GM18867 (cell line): ENCODE measurements at regions not wholly inside any gene's neighbourhood (a gene's known extent, or its start where the extent isn't known, plus 50 kb on each side); places are given as distances from the start of the nearest gene placed in this dataset.

Experiments used
- ATAC-seq: cut with Tn5 transposase; IDR thresholded peaks from one replicate; pipeline ENCODE4 v1.9.1; 2021; ENCODE audit warnings: mild to moderate bottlenecking, moderate library complexity; ENCODE audit not compliant: unreplicated experiment

DNA sequence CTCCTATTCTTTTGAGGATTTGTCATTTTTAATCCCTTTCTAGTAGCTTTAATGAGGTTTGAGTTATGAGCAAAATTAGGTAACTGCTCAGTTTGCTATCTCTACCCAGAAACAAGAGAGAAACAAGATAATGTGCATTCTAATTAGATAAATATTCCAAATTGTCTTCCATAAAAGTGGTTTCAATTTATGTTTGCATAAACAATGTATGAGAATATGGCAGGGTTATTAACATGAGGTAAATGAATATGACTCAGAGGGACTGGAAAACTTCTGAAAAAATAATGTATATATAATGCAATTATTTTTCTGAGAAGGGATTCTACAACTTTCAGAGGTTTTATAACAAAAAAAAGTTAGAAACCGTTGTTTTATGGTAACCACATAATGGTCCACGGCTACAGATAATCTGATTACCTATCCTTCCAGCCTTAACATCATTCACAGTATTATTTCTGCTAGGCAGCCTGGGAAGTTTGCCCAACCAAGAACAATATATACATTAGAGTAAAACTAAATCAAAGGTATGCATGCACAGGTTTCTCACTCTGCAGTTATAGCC is 101.2 kb downstream of the CRPPA start:
- no peak for ATAC-seq

DNA sequence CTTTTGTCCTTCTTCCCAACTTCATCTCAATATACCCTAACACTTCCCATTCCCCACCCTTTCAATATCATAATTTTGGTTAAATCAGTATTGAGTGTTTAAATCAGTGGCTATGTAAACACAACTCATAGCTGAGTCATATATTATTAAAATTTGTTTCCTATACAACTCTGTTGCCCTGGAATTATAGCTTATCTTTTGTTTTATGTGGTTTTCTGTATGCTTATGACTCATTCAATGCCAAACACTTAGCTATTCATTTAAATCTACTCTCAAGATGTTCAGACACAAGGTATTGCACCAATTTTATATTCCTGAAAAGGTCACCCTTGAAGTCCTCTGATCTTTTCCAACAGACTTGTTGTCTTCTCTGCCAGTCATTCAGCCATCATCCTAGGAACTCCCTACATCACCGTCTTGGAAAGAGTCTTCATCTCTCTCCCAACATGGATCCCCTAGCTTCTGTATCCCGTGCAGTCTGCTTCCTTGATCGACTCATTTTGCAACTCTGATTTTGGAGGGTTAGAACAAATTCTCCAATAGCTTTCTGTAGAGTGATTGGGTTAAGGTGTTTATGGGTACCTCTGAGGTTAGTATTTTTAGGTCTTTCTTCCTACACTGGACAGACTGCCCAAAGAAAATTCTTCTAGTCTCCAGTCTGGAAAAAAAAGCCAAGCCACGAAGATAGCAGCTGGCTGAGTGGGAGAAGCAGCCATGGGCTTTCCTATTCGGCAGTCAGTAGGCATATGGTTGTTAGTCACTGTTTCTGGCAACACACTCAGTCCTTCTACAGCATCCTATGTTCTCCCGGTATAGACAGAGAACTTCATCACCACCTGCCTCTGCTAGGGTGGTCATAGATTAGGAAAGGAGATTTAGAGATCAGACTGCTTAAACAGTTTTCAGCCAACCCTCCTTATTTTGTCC is 102.1 kb downstream of the CRPPA start:
- ATAC-seq: no peak

DNA sequence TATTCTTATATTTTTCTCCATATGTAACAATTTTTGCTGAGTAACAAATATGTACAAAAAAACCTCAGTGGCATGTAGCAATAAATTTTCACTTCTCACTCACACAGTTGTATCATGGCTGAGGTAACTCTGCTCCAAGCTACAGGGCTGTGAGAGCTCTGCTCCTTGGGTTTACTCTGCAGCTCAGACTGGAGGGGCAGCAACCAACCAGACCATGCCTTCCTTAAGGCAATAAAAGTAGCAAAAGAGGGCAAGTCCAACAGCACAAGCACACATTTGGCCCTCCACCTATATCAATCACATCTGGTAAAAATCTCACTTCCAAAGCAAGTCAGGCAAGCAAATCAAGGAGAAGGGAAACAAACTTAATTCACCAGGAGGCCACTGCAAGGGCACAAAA is 102.9 kb downstream of the CRPPA start:
- no peak for ATAC-seq

DNA sequence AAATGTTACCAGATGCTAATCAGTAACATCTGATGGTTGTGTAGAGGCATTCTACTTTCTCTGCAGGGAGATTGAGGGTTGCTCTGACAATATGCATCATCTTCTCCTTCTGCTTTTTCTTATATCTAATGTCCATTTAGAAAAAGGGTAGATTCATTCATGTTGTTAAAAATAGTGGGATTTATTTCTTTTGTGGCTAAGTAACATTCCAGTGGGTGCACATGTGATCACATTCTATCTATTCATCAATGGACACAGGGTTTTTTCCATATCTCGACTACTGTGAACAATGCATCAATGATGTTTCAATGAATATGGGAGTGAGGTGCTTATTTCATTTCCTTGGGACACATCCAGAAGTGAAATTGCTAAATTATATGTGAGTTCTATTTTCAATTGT is 103.9 kb downstream of the CRPPA start:
- no peak for ATAC-seq

DNA sequence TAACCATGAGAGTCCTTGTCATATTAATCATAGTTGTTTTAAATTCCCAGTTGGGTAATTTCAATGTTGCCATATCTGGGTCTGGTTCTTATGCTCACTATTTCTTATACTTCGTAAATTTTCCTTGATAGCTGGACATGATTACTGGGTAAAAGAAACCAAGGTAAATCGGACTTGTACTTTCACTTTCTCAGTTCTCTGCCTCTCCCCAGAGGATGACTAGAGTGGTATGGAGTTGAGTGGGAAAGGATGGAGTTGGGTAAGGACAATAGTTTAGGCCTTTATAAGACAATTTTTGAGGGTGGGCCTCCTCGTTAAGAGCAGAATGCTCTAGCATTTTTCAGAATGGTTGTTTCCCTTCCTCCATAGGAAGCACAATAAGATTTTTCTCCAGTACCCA is 106.1 kb downstream of the CRPPA start:
- ATAC-seq: no peak

DNA sequence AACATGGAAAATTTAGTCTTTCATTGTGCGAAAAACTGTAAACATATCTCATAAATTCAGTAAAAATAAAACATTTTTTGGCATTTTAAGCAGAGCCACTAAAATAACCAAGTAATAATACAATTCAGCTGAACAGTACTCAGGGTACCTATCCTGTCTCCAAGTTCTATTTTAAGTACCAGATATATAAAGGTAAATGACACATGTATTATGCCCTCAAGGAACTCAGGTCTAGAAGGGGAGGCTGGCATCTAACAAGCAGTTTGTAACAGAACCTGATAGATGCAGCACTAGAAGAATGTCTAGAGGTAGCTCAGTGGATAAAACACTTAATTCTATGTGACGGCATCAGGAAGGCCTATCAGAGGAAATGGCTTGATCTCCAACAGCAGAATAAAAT is 112.2 kb downstream of the CRPPA start:
- ATAC-seq: no peak

DNA sequence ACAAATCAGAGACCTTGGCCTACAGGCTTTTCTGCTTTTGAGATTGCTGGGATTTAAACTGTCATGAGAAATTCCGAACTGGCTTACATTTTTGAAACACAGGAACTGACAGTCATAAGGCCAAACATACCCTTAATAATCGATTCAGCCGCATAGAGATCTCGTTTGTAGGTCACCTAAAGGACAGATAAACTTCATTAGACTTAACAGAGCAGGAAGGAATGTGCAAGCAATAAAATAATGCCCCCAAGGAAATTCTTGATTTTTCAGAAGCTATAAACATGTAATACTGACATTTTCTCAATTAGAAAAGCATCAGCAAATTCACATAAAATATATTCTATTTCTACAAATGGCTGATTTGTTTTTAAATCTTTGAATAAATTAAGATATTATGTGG is 120.0 kb downstream of the CRPPA start:
- ATAC-seq: no peak

DNA sequence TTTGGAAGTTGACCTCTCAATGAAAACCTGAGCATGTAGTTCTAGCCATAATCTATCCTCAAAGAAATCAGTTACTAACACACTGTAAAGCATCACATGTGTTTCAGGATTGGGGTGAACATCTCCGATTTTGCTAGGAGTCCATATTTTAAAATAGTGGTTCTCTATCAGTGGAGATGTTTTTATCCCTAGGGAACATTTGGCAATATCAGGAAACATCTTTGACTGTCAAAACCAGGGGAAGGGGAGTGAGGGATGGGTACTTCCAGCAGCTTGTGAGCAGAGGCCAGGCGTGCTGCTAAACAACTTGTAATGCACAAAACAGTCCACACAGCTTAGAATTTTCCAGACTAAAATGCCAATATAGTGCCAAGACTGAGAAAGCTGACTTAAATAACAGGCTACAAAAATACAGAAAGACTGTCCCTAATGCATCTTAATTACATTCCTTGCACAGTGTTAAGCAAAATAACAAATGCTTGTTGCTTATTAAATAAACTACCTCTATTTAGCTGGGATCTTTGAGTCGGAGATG is 120.9 kb downstream of the CRPPA start:
- no peak for ATAC-seq

DNA sequence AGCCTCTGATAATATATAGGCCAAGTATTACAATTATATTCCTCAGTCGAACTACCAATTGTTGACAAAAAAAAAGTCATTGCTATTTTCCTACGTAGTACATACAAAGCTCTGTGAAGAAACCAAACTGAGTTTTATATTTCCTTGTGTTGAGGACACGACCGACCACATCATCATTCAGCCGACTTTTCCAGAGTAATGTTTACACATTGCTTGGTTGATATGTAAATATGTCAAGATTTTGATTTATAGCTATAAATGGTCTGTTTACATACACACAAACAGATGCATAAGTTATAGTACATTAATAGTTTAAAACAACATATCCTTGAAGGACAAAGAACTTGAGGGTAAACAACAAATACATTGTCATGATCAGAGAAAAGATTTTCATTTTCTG is 121.5 kb downstream of the CRPPA start:
- no peak for ATAC-seq

DNA sequence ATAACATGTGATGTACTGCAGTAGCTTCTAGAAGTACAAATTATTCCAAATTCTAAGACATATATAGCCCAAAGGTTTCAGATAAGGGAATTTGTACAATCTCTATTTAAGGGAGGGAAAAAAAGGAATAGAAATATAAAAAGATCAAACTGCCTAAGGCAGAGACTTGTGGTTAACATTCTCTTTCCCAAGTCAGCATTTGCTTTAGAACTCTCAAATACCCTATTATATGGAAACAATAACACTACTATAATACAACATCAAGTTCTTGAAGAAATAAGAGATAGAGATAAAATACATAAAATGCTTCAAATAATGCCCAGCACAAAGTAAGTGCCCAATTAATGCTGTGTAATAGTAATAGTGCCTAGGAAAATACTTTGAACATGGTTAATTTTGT is 123.1 kb downstream of the CRPPA start:
- no peak for ATAC-seq

DNA sequence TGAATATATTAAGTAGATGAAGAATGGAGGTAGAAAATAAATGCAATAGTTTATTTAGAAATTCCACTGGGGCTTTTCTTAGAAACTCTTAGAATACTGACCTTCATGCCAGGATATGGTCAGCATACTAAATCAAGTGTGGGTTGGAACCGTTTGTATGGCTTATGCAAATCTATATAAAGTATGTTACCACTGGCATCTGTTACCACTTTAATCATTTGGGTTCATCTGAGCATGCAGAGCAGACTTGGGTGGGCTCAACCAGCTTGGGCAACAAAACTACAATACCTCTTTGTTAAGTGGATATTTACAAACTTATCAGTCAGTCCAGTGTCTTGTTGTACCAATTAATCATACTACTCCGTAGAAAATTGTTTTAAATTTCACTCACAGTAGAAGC is 125.8 kb downstream of the CRPPA start:
- ATAC-seq: no peak

DNA sequence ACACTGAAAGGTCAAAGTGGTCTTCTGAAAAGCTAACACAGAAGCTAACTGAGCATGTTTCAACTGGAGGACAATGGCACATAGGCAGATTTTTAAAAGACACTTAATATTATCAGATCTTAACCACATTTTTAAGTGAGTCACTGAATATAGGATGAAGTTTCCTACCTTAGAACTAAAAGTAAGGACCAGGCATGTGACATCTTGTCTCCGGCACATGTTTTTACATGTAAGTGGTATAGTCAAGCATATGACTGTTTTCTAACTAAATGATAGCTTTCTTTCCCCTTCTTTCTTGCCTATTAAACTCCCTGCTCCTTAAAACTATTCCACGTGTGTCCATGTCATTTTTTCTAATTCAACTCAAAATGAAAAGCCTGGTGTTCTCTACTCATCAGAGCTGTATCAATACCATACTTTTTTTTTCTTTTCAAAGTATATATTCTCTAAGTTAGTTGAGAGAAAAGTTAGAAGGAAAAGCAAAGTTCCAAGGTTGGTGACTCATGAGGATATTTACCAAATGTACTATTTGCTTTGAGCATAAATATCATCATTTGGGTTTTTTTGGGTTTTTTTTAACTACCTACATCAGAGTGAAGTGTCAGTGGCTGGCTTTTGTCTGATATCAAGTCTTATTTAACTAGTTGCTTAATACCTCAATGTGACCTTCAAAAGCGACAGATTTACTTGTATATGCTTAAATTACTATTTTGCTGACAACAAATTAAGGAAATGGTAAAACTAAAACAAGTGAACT is 127.5 kb downstream of the CRPPA start:
- ATAC-seq: no peak

DNA sequence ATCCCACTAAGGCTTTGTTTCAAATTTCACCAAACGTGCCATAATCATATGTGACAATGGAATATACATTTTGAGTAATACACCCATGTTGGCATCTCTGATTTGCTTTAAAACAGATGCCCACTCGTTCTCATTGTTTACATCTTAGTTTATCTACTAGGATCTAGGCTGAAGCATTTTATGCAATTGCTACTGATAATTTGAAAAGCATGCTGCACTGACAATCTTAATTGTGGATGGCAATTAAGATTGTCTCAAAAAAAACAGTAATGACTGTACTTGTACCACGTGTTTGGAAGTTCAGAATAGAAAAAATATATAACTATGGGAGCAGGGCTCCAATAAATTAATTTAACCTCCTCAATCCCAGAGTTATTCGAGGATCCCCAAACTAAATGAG is 136.8 kb downstream of the CRPPA start:
- no peak for ATAC-seq

DNA sequence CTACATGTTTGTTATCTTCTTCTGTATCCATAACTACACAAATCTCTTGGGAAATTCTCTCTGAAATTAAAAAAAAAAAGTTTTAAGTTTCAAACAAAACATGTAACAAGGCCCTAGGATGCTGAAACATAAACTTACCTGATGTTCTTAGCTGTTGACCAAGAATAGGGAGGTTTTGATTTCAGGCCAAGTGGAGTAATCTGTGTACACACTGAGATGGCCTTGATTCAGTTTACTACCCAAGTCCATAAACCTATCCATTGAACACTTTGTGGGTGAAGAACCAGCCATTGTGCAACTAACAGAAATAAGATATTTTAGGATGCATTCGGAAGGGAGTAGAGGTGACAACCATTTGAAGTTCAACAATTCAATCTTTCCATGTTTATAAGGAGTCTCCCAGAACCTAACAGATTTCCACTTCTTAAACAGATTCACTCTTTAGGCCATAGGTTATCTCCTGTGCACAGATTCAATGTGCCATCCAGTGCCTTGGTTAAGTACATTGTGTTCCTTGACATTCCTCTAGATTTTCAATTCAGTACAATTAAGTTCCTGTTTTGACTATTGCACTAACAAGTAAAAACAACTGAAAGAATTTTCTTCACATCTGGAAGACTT is 143.1 kb downstream of the CRPPA start:
- no peak for ATAC-seq

DNA sequence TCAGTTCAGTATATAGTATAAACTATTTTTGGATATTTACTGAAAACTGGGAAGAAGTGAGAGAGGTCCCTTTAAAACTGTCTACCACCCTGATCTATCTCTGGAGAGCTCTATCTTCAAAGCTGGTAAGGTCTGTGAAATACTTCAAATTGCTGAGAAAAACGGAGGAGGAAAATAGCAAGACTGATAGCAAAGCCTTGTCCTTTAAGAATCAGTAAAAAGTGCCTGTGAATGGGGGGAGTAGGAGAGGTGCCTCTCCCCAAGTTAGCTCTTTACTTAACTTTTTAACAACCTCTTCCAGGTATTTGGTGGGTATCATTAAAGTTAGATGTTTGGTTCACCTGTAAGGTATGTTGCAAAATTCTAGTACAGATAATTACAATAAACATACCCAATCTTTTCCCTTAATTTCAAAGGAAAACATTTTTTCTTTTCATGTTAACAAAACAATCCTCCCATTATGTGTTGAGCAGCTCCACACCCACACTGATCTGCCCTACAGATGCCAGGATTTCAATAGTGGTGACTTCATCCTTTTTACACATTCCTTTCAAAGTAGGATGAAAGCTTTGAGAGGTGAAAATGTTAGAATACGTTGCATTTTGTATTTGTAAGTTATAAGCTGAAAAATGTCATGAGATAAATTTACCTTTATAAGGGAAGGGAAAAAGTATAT is 149.2 kb downstream of the CRPPA start:
- ATAC-seq: no peak

DNA sequence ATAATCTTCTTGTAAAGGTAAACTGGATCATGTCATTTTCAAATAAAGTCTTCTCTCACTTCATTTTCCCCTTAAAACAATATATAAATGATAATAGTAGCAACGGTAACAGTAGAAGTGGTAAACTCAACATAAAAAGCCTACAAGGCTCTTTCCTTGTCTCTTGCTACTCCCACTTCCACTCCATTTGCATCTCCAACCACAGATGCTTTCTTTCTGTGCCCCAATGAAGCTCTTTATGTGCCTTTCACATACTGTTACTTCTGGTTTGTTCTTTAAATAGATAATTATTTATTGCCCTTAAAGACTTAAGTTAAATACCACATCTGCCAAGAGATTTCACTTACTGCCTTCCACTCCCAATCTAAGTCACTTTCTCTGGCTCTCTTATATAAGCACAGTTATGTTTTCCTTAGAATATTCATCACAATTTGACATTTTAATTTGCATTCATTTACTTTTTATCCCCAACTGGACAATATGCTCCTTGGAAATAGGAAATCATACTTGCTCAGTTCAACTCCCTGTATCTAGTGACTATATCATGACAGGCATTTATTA is 149.9 kb downstream of the CRPPA start:
- ATAC-seq: no peak

DNA sequence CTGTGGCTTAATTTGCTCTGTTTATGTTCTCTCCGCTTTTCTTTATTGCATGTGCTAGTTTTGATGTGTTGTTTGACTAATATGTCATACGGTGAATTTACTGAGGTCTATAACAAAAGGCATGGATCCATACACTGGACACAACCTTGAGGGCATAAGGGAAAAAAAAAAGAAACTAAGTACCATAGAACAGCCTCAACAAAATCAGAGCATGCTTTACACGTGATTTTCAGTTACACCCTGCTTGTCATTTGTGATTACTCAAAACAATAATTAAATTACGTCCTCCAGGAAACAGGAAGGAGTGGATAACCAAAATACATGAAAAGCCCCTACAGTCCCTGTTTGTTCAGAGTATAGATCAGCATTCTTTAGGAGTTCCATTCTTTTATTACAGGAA is 150.5 kb downstream of the CRPPA start:
- no peak for ATAC-seq

DNA sequence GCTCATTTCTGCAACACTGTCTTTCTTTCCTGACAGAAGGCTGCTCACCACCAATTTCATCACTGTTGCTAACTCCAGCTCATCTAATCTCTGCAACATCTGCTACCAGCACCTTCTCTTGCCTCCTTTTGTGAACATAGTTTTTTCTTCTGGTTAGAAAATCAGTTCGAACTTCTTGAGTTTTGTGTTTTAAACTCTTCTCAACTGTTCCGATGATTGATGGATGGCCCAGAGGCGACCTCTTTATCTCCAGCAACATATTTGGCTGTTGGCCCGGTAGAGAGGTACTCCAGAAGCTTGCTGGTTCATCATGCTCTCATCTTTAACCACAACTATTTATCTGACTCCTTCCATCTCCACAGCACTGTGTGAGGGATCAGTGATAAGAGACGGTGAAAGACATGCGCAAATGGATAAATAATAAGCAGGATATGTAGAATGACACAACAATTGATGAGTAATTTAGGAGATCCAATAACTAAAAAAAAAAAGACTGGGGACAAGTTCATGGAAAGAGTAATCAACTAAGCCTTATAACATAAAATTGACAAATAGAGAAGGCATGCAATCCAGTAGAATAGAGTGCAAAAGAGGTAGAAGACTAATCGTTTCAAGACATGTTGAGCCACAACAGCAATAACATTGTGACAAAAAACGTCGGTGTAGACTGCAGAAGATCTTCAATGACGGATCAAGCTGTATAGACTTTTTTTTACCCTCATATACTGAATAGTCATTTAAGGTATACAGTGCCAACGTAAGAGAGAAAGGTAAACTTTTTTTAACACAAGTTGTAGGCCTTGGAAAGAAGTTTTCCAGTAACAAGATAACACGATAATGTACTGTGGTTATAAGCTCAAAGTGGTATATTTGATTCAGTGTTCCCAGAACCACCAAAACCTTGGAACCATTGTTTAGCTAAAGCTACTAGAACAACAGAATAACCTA is 152.2 kb downstream of the CRPPA start:
- ATAC-seq: no peak
